PC-9 (cell line): ENCODE measurements at regions not wholly inside any gene's neighbourhood (a gene's known extent, or its start where the extent isn't known, plus 50 kb on each side); places are given as distances from the start of the nearest gene placed in this dataset.

Experiments used
- CTCF ChIP-seq: fragments of 200-600 bp; sonication (generic); conservative IDR thresholded peaks from 2 replicates; pipeline ENCODE4 v1.6.1; 2017; ENCODE audit warnings: mixed run types, antibody characterized with exemption, mild to moderate bottlenecking, moderate library complexity
- EZH2 ChIP-seq: fragments of 200-600 bp; sonication (generic); IDR thresholded peaks from 2 replicates; pipeline ENCODE4 v1.8.0; 2017; ENCODE audit warnings: antibody characterized with exemption, low read depth

GRCh38 chr3:96537165-96537564 is 277.2 kb upstream of the EPHA6 start:
- TF ChIP-seq CTCF (no peak), EZH2 (no peak)
